Neural crest cell (in vitro differentiated cells): ENCODE measurements at regions not wholly inside any gene's neighbourhood (a gene's known extent, or its start where the extent isn't known, plus 50 kb on each side); places are given as distances from the start of the nearest gene placed in this dataset.

ENCODE experiments used
- DNase-seq: peaks from one replicate; pipeline ENCODE4 v3.0.0; 2021; ENCODE audit warnings: low read depth, mixed read lengths, low spot score
- H3K27ac Mint-ChIP-seq: one replicate; pipeline ENCODE4 v1.8.0; 2021; ENCODE audit warnings: mild to moderate bottlenecking, mixed read lengths; ENCODE audit not compliant: unreplicated experiment
- H3K27me3 Mint-ChIP-seq: 2 replicates; pipeline ENCODE4 v1.8.0; 2021; ENCODE audit warnings: low read depth, mild to moderate bottlenecking, mixed read lengths
- H3K36me3 Mint-ChIP-seq: 2 replicates; pipeline ENCODE4 v1.8.0; 2021; ENCODE audit warnings: low read depth, mild to moderate bottlenecking, mixed read lengths
- H3K4me1 Mint-ChIP-seq: 2 replicates; pipeline ENCODE4 v1.8.0; 2021; ENCODE audit warnings: mixed read lengths
- H3K4me3 Mint-ChIP-seq: one replicate; pipeline ENCODE4 v1.8.0; 2021; ENCODE audit warnings: mild to moderate bottlenecking, mixed read lengths
- H3K9me3 Mint-ChIP-seq: 2 replicates; pipeline ENCODE4 v1.8.0; 2021; ENCODE audit warnings: mixed read lengths
- CTCF ChIP-seq: fragments of 200-600 bp; sonication (generic); conservative IDR thresholded peaks from 2 replicates; pipeline ENCODE4 v1.5.0; 2021; ENCODE audit warnings: antibody characterized with exemption, mild to moderate bottlenecking

GRCh38 chr7:98488167-98488566 lies 87.3 kb upstream of the BAIAP2L1 start:
- Mint-ChIP-seq H3K4me1 (no peaks in the 10 kb centered on the region), H3K4me3 (no peak overlapping the region), H3K36me3 (no peaks in the 10 kb centered on the region)

GRCh38 chr7:98483964-98484545 lies 83.2 kb upstream of the BAIAP2L1 start:
- H3K4me1 Mint-ChIP-seq: no peaks in the 10 kb centered on the region
- no peaks in the 10 kb centered on the region for H3K9me3 Mint-ChIP-seq
- no peak overlapping the region for H3K4me3 Mint-ChIP-seq
- TF ChIP-seq CTCF: no peak
- no peak overlapping the region for H3K27ac Mint-ChIP-seq
- no peaks in the 10 kb centered on the region for H3K27me3 Mint-ChIP-seq
- no peak for DNase-seq
- H3K36me3 Mint-ChIP-seq: no peaks in the 10 kb centered on the region

More at GRCh38 chr7:98488167-98488566, 87.3 kb upstream of the BAIAP2L1 start:
- Mint-ChIP-seq H3K27ac (no peak overlapping the region), H3K27me3 (peaks cover 2% of the 10 kb centered on the region), H3K9me3 (no peaks in the 10 kb centered on the region)
- no peak for TF ChIP-seq CTCF
- no peak for DNase-seq

- H3K27me3 Mint-ChIP-seq: no peaks in the 10 kb centered on the region
- TF ChIP-seq CTCF: no peak
- no peak overlapping the region for H3K4me3 Mint-ChIP-seq
- no peaks in the 10 kb centered on the region for H3K36me3 Mint-ChIP-seq
- H3K4me1 Mint-ChIP-seq: no peaks in the 10 kb centered on the region
- no peak for DNase-seq
- H3K27ac Mint-ChIP-seq: no peak overlapping the region
- H3K9me3 Mint-ChIP-seq: no peaks in the 10 kb centered on the region
Observed at GRCh38 chr7:98483276-98483963, 82.5 kb upstream of the BAIAP2L1 start.

GRCh38 chr7:98479318-98479717 lies 78.4 kb upstream of the BAIAP2L1 start:
- no peaks in the 10 kb centered on the region for H3K27me3 Mint-ChIP-seq
- H3K27ac Mint-ChIP-seq: no peak overlapping the region
- no peak overlapping the region for H3K4me3 Mint-ChIP-seq
- no peak for DNase-seq
- H3K9me3 Mint-ChIP-seq: no peaks in the 10 kb centered on the region
- no peak for TF ChIP-seq CTCF
- peaks cover 6% of the 10 kb centered on the region for H3K4me1 Mint-ChIP-seq
- H3K36me3 Mint-ChIP-seq: no peaks in the 10 kb centered on the region

GRCh38 chr7:98475352-98475751 lies 74.5 kb upstream of the BAIAP2L1 start:
- no peak for TF ChIP-seq CTCF
- no peak overlapping the region for H3K27ac Mint-ChIP-seq
- H3K4me3 Mint-ChIP-seq: no peak overlapping the region
- peaks cover 6% of the 10 kb centered on the region for H3K4me1 Mint-ChIP-seq
- DNase-seq: no peak
- peaks cover 17% of the 10 kb centered on the region for H3K27me3 Mint-ChIP-seq
- no peaks in the 10 kb centered on the region for H3K36me3 Mint-ChIP-seq
- no peaks in the 10 kb centered on the region for H3K9me3 Mint-ChIP-seq
